Ovary (tissue), 3 donors: ENCODE measurements at regions not wholly inside any gene's neighbourhood (a gene's known extent, or its start where the extent isn't known, plus 50 kb on each side); places are given as distances from the start of the nearest gene placed in this dataset.

Source experiments
- CTCF ChIP-seq, 3 donors: fragments of 450-650 bp in 2 of 3; fragments of 200-600 bp in 1 of 3; IDR thresholded peaks; one replicate each; pipeline versions ENCODE4 v1.5.1 to v1.8.0; 2016 to 2022; ENCODE audit warnings: antibody characterized with exemption in 3 of 3, mild to moderate bottlenecking in 1 of 3
- EP300 ChIP-seq: sonication (generic); formaldehyde crosslinking; IDR thresholded peaks from one replicate; pipeline ENCODE4 v1.6.1; 2017; ENCODE audit warnings: antibody characterized with exemption
- POLR2A ChIP-seq: fragments of 450-650 bp; IDR thresholded peaks from one replicate; pipeline ENCODE4 v1.6.1; 2017; ENCODE audit warnings: antibody characterized with exemption, mild to moderate bottlenecking, moderate library complexity
- donor health status: DM: no; HTN: no; CAD: no.

- TF ChIP-seq POLR2A = no peak
- TF ChIP-seq CTCF (IDR thresholded peaks at IDR 0.05) = no peak
- no peak for TF ChIP-seq EP300
Measured at GRCh38 chr4:155523358-155523757, 143.3 kb upstream of the GUCY1A1 start.
